Breast epithelium (tissue), 4 donors: ENCODE measurements at regions not wholly inside any gene's neighbourhood (a gene's known extent, or its start where the extent isn't known, plus 50 kb on each side); places are given as distances from the start of the nearest gene placed in this dataset.

Experiments used
- DNase-seq, 2 donors: peaks; one replicate each; pipeline ENCODE4 v3.0.0-alpha.2; 2019; ENCODE audit warnings: low spot score in 2 of 2
- H3K27ac ChIP-seq, 2 donors: fragments of 200-600 bp; sonication (generic) in 1 of 2; one replicate each; pipeline ENCODE4 v1.5.1; 2016 to 2019; ENCODE audit warnings: mild to moderate bottlenecking in 1 of 2
- H3K27me3 ChIP-seq, 2 donors: fragments of 200-600 bp; sonication (generic) in 1 of 2; one replicate each; pipeline versions ENCODE4 v1.5.1 to v1.6.0; 2017 to 2019; ENCODE audit warnings: control low read depth in 1 of 2, mild to moderate bottlenecking in 1 of 2
- H3K36me3 ChIP-seq: fragments of 200-600 bp; one replicate; pipeline ENCODE4 v1.5.1; 2019
- H3K4me1 ChIP-seq, 2 donors: fragments of 200-600 bp; sonication (generic); one replicate each; pipeline ENCODE4 v1.5.1; 2016 to 2019; ENCODE audit warnings: control low read depth in 1 of 2
- H3K4me3 ChIP-seq, 3 donors: fragments of 200-600 bp; sonication (generic); 1 replicate in 2 of 3; 2 replicates in 1 of 3; pipeline ENCODE4 v1.5.1; 2016 to 2019; ENCODE audit warnings: mild to moderate bottlenecking in 3 of 3, moderate library complexity in 2 of 3
- H3K9me3 ChIP-seq, 2 donors: fragments of 200-600 bp; sonication (generic) in 1 of 2; one replicate each; pipeline ENCODE4 v1.5.1; 2016 to 2019; ENCODE audit warnings: control low read depth in 1 of 2
- CTCF ChIP-seq, 3 donors: fragments of 450-650 bp; IDR thresholded peaks; one replicate each; pipeline ENCODE4 v1.5.1; 2016 to 2017; ENCODE audit warnings: antibody characterized with exemption in 3 of 3, mild to moderate bottlenecking in 3 of 3, moderate library complexity in 3 of 3
- POLR2A ChIP-seq: fragments of 450-650 bp; IDR thresholded peaks from one replicate; pipeline ENCODE4 v1.6.1; 2016; ENCODE audit warnings: antibody characterized with exemption, mild to moderate bottlenecking, moderate library complexity
- POLR2AphosphoS5 ChIP-seq, 3 donors: sonication (generic); formaldehyde crosslinking; IDR thresholded peaks; one replicate each; pipeline ENCODE4 v1.6.1; 2017; ENCODE audit warnings: antibody characterized with exemption in 3 of 3
- intact Hi-C: fragments of 100-400 bp; cut with DNase I; formaldehyde crosslinking; loops from one replicate; pipeline ENCODE4 v1.15.1; 2023; ENCODE audit warnings: low total_unique reads

- DNase-seq: no peak
- H3K9me3 ChIP-seq: no peaks in the 10 kb centered on the region
- no peak for TF ChIP-seq POLR2A
- TF ChIP-seq POLR2AphosphoS5 (IDR thresholded peaks at IDR 0.05): no peak
- no peak for TF ChIP-seq CTCF (IDR thresholded peaks at IDR 0.05)
- H3K4me1 ChIP-seq: no peaks in the 10 kb centered on the region
- no peaks in the 10 kb centered on the region for H3K27me3 ChIP-seq
- intact Hi-C loops: no loop called here
- no peak overlapping the region for H3K4me3 ChIP-seq
- H3K27ac ChIP-seq: no peak overlapping the region
- H3K36me3 ChIP-seq: no peaks in the 10 kb centered on the region
These were observed 207.7 kb upstream of the MAN1A1 start for GRCh38 chr6:119557239-119557638.

- no peaks in the 10 kb centered on the region for H3K4me1 ChIP-seq
- TF ChIP-seq POLR2AphosphoS5 (IDR thresholded peaks at IDR 0.05) (no peak), POLR2A (no peak), CTCF (IDR thresholded peaks at IDR 0.05) (no peak)
- no peak for DNase-seq
- no peaks in the 10 kb centered on the region for H3K27me3 ChIP-seq
- H3K4me3 ChIP-seq: no peak overlapping the region
- H3K27ac ChIP-seq: no peak overlapping the region
- no peaks in the 10 kb centered on the region for H3K9me3 ChIP-seq
- intact Hi-C loops: no loop called here
- no peaks in the 10 kb centered on the region for H3K36me3 ChIP-seq
These were observed 202.5 kb upstream of the MAN1A1 start for GRCh38 chr6:119552021-119552420.

GRCh38 chr6:119547024-119547423 is 197.5 kb upstream of the MAN1A1 start:
- H3K9me3 ChIP-seq: no peaks in the 10 kb centered on the region
- no peak for DNase-seq
- intact Hi-C loops: no loop called here

GRCh38 chr6:119545245-119545644 is 195.7 kb upstream of the MAN1A1 start:
- H3K9me3 ChIP-seq: no peaks in the 10 kb centered on the region
- TF ChIP-seq CTCF (IDR thresholded peaks at IDR 0.05): no peak
- TF ChIP-seq POLR2A: no peak
- no peak for TF ChIP-seq POLR2AphosphoS5 (IDR thresholded peaks at IDR 0.05)
- no peaks in the 10 kb centered on the region for H3K4me1 ChIP-seq
- no peaks in the 10 kb centered on the region for H3K36me3 ChIP-seq
- no peak overlapping the region for H3K4me3 ChIP-seq
- no peak overlapping the region for H3K27ac ChIP-seq
- no peaks in the 10 kb centered on the region for H3K27me3 ChIP-seq
- intact Hi-C loops: no loop called here
- no peak for DNase-seq

More at GRCh38 chr6:119547024-119547423, 197.5 kb upstream of the MAN1A1 start:
- no peak for TF ChIP-seq CTCF (IDR thresholded peaks at IDR 0.05)
- TF ChIP-seq POLR2A: no peak
- no peak for TF ChIP-seq POLR2AphosphoS5 (IDR thresholded peaks at IDR 0.05)
- Histone ChIP-seq H3K27ac (no peak overlapping the region), H3K4me1 (no peaks in the 10 kb centered on the region), H3K27me3 (no peaks in the 10 kb centered on the region), H3K4me3 (no peak overlapping the region), H3K36me3 (no peaks in the 10 kb centered on the region)

- Histone ChIP-seq H3K9me3 (no peaks in the 10 kb centered on the region), H3K27me3 (no peaks in the 10 kb centered on the region), H3K36me3 (no peaks in the 10 kb centered on the region), H3K27ac (no peak overlapping the region), H3K4me3 (no peak overlapping the region), H3K4me1 (no peaks in the 10 kb centered on the region)
- intact Hi-C loops: no loop called here
- TF ChIP-seq CTCF (IDR thresholded peaks at IDR 0.05): no peak
- TF ChIP-seq POLR2A: no peak
- no peak for TF ChIP-seq POLR2AphosphoS5 (IDR thresholded peaks at IDR 0.05)
- DNase-seq: no peak
These were observed 195.0 kb upstream of the MAN1A1 start for GRCh38 chr6:119544325-119545175.
